T-helper 1 cell treated with Interleukin-12 subunit alpha and Interleukin-12 subunit beta and Interleukin-4 antibody, amounts not matched to agents 30 μg/mL and 1 μg/mL, for 36 hours (primary cell): ENCODE measurements at regions not wholly inside any gene's neighbourhood (a gene's known extent, or its start where the extent isn't known, plus 50 kb on each side); places are given as distances from the start of the nearest gene placed in this dataset.
"Not testable (repeated sequence)": the region's sequence is repeated elsewhere in the genome, so short reads cannot be mapped to it uniquely, and the experiment has no call there.

Source experiments
- H3K27ac Mint-ChIP-seq: one replicate; pipeline ENCODE4 v1.8.0; 2021; ENCODE audit warnings: mild to moderate bottlenecking, mixed read lengths
- H3K27me3 Mint-ChIP-seq: one replicate; pipeline ENCODE4 v1.8.0; 2021; ENCODE audit warnings: low read depth, mixed read lengths
- H3K36me3 Mint-ChIP-seq: one replicate; pipeline ENCODE4 v1.8.0; 2021; ENCODE audit warnings: low read depth, mixed read lengths
- H3K4me1 Mint-ChIP-seq: one replicate; pipeline ENCODE4 v1.8.0; 2021; ENCODE audit warnings: low read depth, mixed read lengths
- H3K4me3 Mint-ChIP-seq: one replicate; pipeline ENCODE4 v1.8.0; 2021; ENCODE audit warnings: mild to moderate bottlenecking, moderate library complexity, mixed read lengths
- H3K9me3 Mint-ChIP-seq: one replicate; pipeline ENCODE4 v1.8.0; 2021; ENCODE audit warnings: mixed read lengths

DNA sequence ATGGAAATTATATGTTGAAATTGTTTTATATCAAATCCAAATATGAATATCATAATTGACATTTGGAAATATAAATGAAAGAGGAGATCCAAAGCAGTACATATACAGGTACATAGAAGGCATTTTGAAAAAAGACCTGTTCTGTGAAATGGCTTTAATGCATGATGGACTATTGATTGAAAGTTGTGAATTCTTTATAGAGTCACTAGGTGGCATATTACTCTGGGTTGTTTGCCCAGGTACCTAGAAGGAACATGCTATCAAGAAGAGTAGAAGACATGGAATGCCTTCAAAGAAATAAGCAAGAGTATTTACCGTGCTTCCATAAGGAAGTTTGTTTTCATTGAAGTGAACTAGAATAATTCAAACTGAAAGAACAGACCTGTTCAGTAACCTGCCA, 160.0 kb upstream of the ANK3 start:
- peaks cover 3% of the 10 kb centered on the region for H3K9me3 Mint-ChIP-seq
- no peaks in the 10 kb centered on the region for H3K27me3 Mint-ChIP-seq
- H3K27ac Mint-ChIP-seq = no peak overlapping the region
- no peak overlapping the region for H3K4me3 Mint-ChIP-seq
- H3K4me1 Mint-ChIP-seq = peaks cover 2% of the 10 kb centered on the region
- peaks cover 8% of the 10 kb centered on the region for H3K36me3 Mint-ChIP-seq

DNA sequence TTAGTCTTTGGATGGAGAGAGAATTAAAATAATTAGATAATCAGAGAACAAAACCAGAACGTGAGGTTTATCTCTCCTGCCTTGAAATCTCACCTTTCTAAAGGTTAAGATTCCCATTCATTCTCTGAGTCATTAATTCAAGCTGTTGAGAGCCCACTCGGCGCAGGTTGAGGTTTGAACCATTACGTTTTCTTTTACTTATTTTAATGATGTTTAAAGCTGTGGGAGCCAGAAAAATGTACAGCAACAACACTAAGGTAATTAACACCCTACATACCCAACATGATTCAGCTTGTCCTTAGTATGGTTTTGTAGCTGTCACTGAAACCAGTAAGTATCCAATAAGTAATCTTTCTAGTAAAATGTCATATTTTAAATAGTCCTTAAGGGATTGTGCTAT, 153.0 kb upstream of the ANK3 start:
- Mint-ChIP-seq H3K4me3 (no peak overlapping the region), H3K36me3 (peaks cover 2% of the 10 kb centered on the region), H3K4me1 (peaks cover 15% of the 10 kb centered on the region), H3K9me3 (no peaks in the 10 kb centered on the region), H3K27me3 (no peaks in the 10 kb centered on the region), H3K27ac (no peak overlapping the region)

DNA sequence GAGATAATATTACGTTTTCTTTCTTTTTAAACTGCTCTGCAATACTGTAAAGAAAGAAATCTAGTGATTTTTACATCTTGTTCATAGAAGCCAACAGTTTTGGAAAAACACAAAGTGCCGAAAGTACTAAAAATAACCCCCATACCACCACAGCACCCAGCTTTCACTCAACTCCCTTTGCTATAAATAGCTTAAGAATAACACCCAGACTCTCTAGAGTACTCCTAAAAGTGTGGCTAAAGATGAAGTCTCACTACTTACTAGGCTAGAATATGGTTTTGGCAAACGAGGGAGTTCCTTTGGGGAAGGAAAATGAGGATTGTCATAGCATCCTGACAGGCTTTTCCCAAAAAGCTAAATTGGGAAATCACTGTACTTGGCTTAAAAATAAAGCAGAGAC, 151.8 kb upstream of the ANK3 start:
- Mint-ChIP-seq H3K27ac (no peak overlapping the region), H3K4me3 (no peak overlapping the region), H3K36me3 (peaks cover 2% of the 10 kb centered on the region), H3K9me3 (no peaks in the 10 kb centered on the region), H3K27me3 (no peaks in the 10 kb centered on the region), H3K4me1 (peaks cover 23% of the 10 kb centered on the region)

DNA sequence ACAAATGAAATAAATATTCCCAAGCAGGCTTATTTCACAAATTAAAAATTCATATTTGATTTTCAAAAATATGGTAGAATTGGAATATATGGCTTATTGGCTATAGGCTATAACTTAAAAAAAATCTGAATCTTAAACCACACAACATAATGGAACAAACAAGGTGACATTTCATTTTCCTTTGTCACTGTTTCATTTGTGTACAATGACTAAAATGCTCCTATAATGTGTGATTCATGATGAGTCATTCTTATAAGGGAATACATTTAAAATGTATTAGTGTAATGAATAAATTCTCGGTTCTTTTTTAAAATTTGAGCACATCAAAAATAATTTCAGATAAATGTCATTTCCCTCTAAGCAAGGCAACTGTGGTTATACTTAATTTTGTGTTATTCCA, 148.0 kb upstream of the ANK3 start:
- H3K4me1 Mint-ChIP-seq = peaks cover 27% of the 10 kb centered on the region
- H3K27me3 Mint-ChIP-seq = no peaks in the 10 kb centered on the region
- no peak overlapping the region for H3K4me3 Mint-ChIP-seq
- no peaks in the 10 kb centered on the region for H3K9me3 Mint-ChIP-seq
- H3K27ac Mint-ChIP-seq = peak overlapping the region; percentile 8
- H3K36me3 Mint-ChIP-seq = peaks cover 5% of the 10 kb centered on the region

DNA sequence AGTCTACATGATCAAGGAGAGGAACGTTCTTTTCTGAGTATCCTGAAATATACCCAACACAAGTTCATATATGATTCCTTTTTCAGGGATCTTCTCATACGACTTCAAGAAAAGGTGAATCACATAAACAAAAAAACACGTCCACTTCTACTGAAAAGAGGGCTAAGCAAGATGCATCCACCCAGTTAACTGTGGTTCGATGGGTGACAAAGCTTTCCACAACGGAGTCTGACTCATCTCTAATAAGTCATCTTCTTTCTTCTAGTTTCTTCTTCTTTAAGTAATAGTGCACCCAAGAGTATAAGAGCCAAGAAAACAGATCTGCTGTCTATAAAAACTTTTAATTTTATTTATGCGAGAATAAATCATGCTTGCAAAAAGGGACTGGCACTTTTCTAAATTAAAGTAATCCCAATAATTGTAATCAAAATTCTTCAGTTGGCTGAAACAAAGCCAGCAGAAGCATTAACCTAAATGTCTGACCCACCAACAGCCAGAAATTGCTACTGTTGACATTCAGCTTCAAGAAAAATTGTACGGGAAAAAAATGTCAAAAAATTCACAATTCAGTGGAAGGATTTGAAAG, 146.9 kb upstream of the ANK3 start:
- Mint-ChIP-seq H3K27ac (peak overlapping the region; percentile 8), H3K36me3 (peaks cover 10% of the 10 kb centered on the region), H3K4me1 (peaks cover 27% of the 10 kb centered on the region), H3K4me3 (peak overlapping the region; percentile 13), H3K9me3 (no peaks in the 10 kb centered on the region), H3K27me3 (no peaks in the 10 kb centered on the region)

DNA sequence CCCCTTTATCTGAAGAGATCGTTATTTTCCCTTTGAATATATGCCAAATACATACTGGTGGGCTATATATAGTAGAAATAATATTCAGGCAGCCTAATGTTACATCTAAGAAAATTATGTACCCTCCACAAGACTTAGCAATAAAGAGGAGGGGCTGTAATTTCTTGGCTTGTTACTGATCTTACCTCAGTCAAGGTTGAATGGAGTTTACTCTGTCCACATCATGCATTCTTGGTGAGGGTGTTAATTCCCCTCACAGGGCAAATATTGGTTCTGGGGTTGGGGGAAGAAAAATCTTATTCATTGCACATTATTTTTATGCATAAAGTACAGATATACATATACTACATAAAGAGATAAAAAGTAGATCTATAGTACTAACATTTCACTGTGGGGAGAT, 145.8 kb upstream of the ANK3 start:
- H3K4me3 Mint-ChIP-seq = no peak overlapping the region
- H3K27me3 Mint-ChIP-seq = no peaks in the 10 kb centered on the region
- H3K36me3 Mint-ChIP-seq = peaks cover 13% of the 10 kb centered on the region
- peaks cover 24% of the 10 kb centered on the region for H3K4me1 Mint-ChIP-seq
- no peaks in the 10 kb centered on the region for H3K9me3 Mint-ChIP-seq
- no peak overlapping the region for H3K27ac Mint-ChIP-seq

DNA sequence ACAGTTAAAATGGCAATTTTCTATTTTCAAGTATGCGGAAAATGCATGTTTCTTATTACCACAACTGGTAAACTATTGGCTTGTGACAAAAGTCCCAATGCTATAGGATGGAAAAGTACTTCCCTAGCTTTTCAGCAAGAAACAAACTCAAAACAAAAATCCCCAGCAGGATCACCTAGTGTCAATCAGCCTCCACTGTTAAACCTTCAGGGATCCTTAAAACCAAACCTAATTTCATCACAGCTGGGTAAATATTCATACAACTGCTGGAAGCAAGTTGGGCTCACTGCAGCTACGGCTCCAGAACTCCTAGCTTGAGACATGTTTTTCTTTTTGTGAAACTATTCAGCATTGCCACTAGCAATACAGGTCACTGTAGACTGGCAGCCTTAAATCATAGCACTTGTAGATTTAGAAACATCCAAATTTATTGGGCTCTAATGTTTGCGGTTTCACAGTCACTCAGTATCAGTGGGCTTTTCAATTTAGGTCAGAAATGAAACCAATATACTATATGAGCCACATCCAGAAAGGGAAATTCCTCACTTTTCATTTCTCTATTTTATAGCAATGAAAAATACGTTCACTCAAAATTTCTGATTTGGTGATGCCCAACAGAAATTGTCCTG, 145.2 kb upstream of the ANK3 start:
- Mint-ChIP-seq H3K4me3 (no peak overlapping the region), H3K27me3 (no peaks in the 10 kb centered on the region), H3K27ac (no peak overlapping the region), H3K9me3 (no peaks in the 10 kb centered on the region), H3K4me1 (peaks cover 22% of the 10 kb centered on the region), H3K36me3 (peaks cover 13% of the 10 kb centered on the region)

DNA sequence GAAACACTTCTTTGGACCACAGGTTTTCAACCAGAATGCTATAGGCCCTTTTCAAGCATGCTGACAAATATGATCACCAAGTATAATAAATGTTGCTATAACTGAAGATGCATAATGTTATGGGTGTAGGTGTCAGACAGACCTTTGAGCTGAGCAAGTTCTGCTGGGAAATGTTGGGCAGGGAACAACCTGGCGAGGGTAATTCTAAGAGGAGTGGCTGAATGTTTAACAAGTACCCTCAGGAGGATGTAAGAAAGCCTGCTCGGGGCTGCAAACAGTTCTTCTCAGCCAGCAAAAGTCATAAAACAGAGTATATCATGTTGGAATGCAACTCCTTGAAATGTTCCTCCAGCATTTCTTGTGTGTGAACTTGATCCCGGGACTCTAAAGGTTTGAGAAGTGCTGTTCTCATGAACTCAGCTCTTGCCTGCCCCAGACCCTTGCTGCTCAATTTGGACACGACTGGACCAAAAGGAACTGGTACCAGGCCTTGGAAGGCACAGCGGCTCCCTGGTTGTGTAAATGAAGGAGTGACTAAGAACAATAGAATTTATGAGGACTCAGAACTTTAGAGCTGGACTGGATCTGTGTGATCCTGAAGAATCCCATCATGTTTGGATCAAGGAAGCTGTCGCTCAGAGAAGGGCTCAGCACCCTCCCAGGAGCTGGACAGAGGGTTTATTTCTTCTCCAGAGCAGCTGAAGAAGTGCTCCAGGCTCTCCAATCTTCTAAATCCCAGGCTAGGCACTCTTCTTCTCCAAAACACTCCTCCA, 143.2 kb upstream of the ANK3 start:
- no peaks in the 10 kb centered on the region for H3K27me3 Mint-ChIP-seq
- peaks cover 13% of the 10 kb centered on the region for H3K36me3 Mint-ChIP-seq
- H3K4me3 Mint-ChIP-seq = no peak overlapping the region
- no peak overlapping the region for H3K27ac Mint-ChIP-seq
- H3K9me3 Mint-ChIP-seq = no peaks in the 10 kb centered on the region
- peaks cover 17% of the 10 kb centered on the region for H3K4me1 Mint-ChIP-seq

DNA sequence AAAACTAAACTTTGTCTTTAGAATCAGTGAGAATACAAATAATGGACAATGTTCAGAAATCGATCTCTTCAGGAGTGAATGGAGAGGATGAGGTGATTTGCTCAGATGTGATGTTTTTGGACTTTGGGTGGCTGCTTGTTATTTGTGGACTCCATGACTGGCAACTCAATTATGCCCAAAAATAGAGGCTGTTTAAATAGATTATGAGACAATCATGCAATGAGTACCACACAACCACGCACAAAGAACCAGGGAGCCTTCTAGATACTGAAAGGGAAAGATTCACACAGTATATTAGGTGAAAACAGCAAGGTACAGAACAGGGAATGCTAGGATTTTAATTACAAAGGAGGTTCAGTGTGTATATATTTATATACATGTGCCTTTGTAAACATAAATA, 141.3 kb upstream of the ANK3 start:
- Mint-ChIP-seq H3K9me3 (no peaks in the 10 kb centered on the region), H3K36me3 (peaks cover 13% of the 10 kb centered on the region), H3K27me3 (no peaks in the 10 kb centered on the region), H3K27ac (no peak overlapping the region), H3K4me3 (no peak overlapping the region), H3K4me1 (peaks cover 5% of the 10 kb centered on the region)

DNA sequence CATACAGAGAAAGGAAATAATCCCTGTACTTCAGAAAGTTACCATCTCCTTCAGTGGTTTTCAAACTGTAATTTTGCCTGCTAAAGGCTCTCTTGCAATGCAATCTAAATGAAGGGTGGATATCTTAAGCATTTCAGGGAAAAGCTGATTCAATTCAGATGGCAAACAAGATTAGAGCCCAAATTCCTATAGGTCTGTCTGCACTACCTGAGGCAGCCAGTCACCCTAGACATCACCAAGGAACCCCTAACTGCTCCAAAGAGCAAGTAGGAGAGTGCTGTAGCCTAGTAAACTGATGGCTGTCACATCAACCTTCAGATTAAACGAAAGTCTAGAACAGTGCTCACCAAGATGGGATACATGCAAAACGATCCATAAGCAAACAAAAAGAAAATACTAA, 138.0 kb upstream of the ANK3 start:
- Mint-ChIP-seq H3K4me3 (no peak overlapping the region), H3K27ac (no peak overlapping the region), H3K27me3 (no peaks in the 10 kb centered on the region), H3K36me3 (peaks cover 12% of the 10 kb centered on the region), H3K4me1 (peaks cover under 1% of the 10 kb centered on the region), H3K9me3 (peaks cover 14% of the 10 kb centered on the region)

DNA sequence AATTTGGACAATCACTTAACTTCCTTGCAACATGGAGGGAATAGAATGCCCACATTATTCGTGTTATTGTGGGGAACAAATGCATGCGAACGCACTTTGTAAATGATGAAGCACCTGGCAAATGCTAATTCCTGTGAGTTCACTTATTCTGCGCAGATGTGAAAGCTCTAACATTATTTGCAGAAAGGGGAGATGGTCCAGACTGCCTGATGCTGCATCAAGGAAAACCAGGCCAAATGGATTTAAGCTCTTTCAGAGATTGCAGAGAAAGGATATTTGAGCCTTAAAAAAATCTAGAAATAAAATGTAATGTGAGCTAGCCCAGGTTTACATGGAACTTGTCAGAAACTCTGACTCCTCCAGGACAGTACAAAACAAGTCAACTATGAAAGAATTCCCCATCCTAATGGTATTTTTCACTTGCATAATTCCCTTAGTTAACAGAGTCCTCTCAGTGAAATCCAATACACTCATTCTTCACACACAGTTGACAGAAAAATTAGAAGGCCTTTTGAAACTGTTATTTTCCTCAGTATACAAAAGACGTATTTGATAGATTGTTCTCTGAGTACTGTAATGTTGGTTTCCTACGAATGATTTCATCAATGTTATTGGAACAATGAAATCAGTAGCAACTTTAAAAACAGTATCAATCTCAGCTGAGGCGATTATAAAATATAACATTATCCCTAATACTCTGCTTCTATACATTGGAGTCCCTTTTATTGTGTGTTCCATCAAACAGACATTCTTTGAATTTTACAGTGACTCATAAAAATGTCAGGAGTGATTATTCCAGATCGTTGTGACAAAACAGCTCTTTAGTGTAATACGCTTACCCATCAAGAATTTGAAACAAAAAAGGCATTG, 136.3 kb upstream of the ANK3 start:
- Mint-ChIP-seq H3K27me3 (no peaks in the 10 kb centered on the region), H3K4me3 (no peak overlapping the region), H3K4me1 (peaks cover 7% of the 10 kb centered on the region), H3K36me3 (peaks cover 4% of the 10 kb centered on the region), H3K27ac (no peak overlapping the region), H3K9me3 (peaks cover 14% of the 10 kb centered on the region)

DNA sequence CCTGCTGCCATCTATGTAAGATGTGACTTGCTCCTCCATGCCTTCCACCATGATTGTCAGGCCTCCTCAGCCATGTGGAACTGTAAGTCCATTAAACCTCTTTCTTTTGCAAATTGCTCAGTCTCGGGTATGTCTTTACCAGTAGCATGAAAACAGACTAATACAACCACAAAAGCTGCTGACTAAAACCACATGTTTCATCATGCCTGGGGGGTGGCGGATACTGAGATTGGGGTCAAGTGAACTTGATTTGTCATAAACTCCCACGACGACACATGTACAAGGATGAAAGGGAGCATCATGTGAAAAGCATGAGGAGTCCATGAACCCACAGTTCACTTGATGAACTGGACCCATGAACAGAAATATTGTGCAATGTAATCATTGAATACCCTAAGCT, 134.9 kb upstream of the ANK3 start:
- Mint-ChIP-seq H3K27ac (no peak overlapping the region), H3K27me3 (no peaks in the 10 kb centered on the region)

DNA sequence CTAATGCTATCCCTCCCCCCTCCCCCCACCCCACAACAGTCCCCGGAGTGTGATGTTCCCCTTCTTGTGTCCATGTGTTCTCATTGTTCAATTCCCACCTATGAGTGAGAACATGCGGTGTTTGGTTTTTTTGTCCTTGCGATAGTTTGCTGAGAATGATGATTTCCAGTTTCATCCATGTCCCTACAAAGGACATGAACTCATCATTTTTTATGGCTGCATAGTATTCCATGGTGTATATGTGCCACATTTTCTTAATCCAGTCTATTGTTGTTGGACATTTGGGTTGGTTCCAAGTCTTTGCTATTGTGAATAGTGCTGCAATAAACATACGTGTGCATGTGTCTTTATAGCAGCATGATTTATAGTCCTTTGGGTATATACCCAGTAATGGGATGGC, 133.7 kb upstream of the ANK3 start:
- Mint-ChIP-seq H3K9me3 (peaks cover 17% of the 10 kb centered on the region), H3K36me3 (peaks cover 11% of the 10 kb centered on the region)
- H3K27ac Mint-ChIP-seq, H3K27me3 Mint-ChIP-seq, H3K4me3 Mint-ChIP-seq, H3K4me1 Mint-ChIP-seq: not testable (repeated sequence)

More for the DNA sequence above, 134.9 kb upstream of the ANK3 start:
- no peak overlapping the region for H3K4me3 Mint-ChIP-seq
- H3K9me3 Mint-ChIP-seq = peaks cover 17% of the 10 kb centered on the region
- H3K36me3 Mint-ChIP-seq = peaks cover 9% of the 10 kb centered on the region
- peaks cover 9% of the 10 kb centered on the region for H3K4me1 Mint-ChIP-seq

DNA sequence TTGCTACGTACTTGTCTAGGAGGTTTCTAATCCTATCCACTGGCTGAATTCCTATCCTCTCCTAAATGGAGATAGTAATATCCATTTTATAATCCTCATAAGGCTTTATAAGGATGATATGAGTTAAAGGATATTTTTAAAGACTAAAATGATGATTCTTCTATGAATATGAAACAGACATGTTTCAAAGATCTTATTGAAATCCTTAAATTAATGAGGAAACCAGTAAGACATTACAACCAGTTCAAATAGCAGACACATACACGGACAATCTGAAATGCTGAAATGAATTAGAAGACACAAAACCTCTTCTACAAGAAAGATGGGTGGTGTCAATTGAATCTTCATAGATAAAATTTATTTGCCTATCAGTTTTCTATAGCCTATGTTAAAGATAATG, 132.9 kb upstream of the ANK3 start:
- peaks cover 9% of the 10 kb centered on the region for H3K4me1 Mint-ChIP-seq
- no peak overlapping the region for H3K27ac Mint-ChIP-seq
- H3K9me3 Mint-ChIP-seq = peaks cover 17% of the 10 kb centered on the region
- no peak overlapping the region for H3K4me3 Mint-ChIP-seq
- H3K36me3 Mint-ChIP-seq = peaks cover 11% of the 10 kb centered on the region
- H3K27me3 Mint-ChIP-seq = no peaks in the 10 kb centered on the region
